Amniotic epithelial cell (primary cell): ENCODE measurements at regions not wholly inside any gene's neighbourhood (a gene's known extent, or its start where the extent isn't known, plus 50 kb on each side); places are given as distances from the start of the nearest gene placed in this dataset.
"Not testable (repeated sequence)": the region's sequence is repeated elsewhere in the genome, so short reads cannot be mapped to it uniquely, and the experiment has no call there.

ENCODE experiments used
- DNase-seq: peaks from one replicate; pipeline ENCODE4 v3.0.0-alpha.2; 2010; ENCODE audit warnings: low read depth

DNA sequence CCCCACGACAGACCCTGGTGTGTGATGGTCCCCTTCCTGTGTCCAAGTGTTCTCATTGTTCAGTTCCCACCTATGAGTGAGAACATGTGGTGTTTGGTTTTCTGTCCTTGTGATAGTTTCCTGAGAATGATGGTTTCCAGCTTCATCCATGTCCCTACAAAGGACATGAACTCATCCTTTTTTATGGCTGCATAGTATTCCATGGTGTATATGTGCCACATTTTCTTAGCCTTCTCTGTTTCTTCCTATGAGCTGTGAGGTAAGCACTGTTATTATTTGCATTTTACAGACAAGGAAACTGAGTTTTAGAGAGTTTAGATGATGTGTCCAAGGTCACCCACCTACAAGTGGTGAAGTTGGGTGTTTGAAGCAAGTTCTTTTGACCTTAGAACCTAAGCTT is 51.1 kb upstream of the BNC1 start:
- DNase-seq: not testable (repeated sequence)

DNA sequence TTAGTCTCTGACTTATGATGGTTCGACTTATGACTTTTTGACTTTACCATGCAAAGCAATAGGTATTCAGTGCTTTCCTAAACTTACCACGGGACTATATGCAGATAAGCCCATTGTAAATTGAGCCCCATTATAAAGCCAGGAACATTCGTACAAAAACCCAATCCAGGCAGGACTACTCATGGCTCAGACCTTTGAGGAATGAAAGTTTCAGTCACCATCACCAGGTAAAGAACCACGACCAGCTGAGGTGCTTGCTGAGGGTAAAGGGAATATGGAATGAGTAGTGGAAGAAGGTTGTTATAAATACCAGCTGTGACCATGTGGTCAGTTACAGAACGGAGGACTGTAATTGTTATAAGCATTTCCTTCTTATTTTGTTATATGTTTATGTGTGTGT is 54.9 kb upstream of the BNC1 start:
- no peak for DNase-seq

DNA sequence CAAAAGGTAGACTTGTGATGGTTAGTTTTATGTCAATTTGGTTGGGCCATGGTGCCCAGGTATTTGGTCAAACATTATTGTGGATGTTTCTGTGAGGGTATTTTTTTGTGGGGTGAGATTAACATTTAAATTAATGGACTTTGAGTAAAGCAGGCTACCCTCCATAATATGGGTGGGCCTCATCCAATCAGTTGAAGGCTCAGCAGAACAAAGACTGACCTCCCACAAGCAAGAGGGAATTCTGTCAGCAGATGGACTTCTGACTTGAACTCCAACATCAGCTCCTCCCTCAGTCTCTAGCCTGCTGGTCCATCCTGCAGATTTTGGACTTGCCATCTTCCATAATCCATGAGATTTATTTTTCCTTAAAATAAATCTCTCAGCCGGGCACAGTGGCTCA is 55.6 kb upstream of the BNC1 start:
- no peak for DNase-seq

- no peak for DNase-seq
Measured at GRCh38 chr15:83346342-83346741, 61.9 kb upstream of the BNC1 start.

- DNase-seq: no peak
Measured at GRCh38 chr15:83352119-83352518, 67.7 kb upstream of the BNC1 start.

DNA sequence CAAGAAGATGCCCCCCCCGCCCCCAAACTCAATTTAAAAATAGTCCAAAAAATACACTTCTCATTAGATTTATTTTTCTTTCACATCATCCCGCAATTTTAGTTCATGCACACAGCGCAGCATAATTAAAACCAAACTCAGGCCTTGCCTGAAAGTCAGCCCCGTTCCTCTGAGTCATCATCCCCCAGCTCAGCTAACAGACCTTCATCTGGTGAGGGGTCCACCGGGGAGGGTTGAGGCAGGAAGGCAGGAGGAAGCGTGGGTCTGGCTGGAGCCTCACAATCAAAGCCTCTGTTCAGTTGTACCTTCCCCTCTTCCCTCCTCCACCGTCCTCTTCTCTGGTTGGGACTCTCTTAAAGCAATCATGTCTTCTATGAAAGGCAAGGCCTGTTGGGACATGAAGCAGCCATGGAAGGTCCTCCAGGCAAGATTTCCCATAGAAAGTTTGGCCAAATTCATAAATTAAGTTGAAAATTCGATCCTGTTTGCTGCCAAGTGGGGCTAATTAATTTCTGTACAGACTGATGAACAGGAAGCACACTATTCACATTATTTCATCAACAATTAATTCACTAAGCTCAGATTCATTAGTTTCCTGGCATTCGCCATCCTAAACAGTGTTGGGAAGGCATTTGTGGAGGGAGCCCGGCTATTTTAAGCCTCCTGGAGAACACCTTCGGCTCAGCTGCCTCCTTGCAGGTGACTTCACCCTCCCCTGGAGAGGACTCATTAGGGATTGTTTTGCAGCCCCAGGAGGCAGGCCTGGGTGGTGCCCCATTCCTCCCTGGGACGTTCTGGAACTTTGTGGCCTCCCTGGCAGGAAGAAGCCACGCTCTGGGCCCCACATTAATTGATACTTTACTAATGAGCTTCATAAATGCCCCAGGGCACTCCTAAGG is 72.3 kb upstream of the BNC1 start:
- no peak for DNase-seq

DNA sequence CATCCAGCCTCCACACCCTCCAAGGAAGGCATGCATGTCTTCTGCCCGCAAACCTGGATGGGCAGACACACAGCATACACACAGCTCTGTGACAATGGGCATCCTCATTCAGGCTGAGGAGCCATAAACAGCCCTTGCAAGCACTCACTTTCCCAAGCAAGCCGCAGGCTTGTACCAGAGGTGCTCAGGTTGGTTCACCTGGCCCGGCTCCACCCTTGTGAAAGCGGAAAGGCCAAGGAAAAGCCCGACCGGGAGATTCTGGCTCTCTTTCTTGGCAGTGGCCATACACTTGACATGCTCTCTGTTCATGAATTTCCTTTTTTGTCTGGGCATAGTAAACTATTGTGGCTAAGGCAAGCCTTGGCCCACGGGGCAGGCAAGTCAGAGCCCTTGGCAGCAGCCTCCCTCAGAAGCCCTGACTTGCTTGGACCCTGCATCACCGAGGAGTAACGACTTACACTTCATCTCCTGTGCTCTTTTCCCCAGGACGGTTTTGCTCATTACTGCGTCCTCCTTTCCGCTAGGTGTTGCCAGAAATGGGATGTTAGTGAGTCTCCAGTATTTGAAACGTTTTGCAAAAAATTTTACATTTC is 74.6 kb upstream of the BNC1 start:
- DNase-seq: no peak

DNA sequence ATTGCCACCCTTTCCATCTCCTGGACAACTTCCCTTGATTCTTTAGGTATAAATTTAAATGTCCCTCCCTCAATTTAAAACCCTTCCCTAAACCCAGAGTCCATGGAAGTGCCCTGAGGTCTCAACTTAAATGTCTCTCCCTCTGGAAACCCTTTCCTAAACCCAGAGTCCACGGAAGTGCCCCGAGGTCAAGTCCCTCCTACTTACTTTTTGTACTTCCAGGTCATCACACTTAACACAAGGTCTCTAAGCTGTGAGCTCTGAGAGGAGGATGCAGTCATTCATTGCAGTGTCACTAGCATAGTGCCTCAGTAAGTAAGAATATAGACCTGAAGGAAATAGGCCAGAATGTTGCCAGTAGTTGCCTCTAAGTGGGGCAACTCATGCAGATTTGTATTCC is 78.2 kb upstream of the BNC1 start:
- no peak for DNase-seq

- DNase-seq: no peak
Measured at GRCh38 chr15:83364501-83364900, 80.0 kb upstream of the BNC1 start.

GRCh38 chr15:83365370-83365938 is 81.0 kb upstream of the BNC1 start:
- peak; percentile 100 for DNase-seq

- peak; percentile 53 for DNase-seq
Measured at GRCh38 chr15:83372434-83372891, 74.7 kb upstream of the SH3GL3 start.

DNA sequence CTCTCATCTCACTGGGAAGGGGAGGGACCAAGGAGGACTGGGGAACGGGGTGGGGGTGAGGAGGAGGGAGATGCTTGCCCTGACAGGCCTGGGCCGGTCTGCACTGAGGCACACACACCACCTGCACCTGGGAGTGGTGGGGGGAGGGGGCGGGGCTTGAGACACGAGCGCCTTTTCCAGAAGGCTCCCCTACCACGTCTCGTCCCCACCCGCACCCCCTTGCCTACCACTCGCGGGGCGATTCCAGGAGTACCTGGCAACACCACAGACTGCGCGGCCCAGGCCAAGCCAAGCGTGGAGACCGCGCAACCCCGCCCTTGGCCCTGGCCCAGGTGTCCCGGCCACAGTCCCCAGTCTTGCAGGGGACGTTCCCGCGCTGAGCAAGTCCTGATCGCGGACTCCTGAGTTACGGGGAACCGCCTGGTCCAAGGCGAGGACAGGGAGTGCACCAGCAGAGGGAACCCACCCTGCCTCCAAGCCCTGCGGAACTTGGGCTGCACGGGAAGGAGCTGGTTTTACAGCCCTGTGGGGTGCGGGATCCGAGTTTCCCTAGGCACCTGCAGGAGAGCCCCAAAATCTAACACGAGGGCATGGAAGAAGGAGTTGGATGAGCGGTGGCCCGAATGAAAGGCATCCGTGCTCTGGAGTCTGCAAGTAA is 68.1 kb upstream of the SH3GL3 start:
- no peak for DNase-seq

DNA sequence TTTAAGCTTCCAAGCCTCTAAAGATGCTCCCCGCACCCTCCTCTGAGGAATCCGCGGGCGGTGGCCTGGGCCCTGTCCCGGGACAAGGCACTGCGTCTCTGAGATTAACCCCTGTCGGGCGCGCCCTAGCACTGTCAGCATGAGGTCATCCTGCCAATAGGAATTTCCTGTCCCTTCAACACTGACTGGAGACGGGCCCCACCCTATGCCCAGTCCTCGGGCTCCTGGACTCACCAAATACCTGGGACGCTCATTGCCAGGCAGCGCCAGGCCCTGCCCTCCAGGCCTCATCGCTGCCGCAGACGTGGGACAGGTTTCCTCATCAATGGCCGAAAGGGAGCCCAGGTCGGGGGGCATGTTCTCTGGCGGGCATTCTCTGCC is 67.6 kb upstream of the SH3GL3 start:
- no peak for DNase-seq

DNA sequence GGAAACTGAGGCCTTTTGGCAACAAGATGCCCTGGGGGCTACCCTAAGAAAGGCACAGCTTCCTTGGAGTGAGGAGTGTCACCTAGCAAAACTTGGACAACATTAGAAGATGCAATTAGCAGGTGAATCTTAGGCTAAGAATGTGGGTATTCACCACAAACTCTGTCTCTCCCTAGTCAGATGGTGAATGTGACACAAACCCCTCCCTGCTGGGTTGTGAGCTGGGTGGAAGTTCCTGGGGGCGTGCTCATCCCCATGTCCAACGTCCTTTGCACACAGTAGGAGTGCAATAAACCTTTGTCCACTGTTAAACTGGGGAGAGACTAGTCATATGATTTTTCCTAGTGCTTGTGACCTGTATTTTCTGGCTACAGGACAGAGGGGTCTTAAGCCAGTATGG is 67.1 kb upstream of the SH3GL3 start:
- DNase-seq: peak; percentile 50

DNA sequence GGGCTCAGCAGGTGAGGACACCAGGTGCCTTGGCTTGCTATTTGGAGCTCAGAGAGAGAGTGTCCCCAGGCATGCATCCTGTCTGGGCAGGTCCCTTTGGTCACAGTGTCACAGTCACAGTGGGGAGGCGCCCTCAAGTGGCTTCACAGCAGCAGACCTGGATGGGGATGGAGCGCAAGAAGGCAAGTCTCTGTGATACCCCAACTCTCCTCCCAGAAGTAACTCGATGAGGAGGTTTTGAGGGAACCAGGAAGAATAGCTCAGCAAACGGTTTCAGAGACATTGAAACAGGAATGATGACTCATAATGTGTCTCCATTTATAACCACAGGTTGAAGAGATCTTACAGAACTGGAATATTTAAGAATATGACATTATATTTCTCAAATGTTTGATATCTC is 66.5 kb upstream of the SH3GL3 start:
- peak; percentile 68 for DNase-seq

DNA sequence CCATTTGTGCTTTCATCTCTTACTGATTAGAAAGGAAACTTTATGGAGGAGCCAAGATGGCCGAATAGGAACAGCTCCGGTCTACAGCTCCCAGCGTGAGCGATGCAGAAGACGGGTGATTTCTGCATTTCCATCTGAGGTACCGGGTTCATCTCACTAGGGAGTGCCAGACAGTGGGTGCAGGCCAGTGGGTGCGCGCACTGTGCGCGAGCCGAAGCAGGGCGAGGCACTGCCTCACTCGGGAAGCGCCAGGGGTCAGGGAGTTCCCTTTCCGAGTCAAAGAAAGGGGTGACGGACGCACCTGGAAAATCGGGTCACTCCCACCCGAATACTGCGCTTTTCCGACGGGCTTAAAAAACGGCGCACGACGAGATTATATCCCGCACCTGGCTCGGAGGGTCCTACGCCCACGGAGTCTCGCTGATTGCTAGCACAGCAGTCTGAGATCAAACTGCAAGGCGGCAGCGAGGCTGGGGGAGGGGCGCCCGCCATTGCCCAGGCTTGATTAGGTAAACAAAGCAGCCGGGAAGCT is 63.5 kb upstream of the SH3GL3 start:
- not testable (repeated sequence) for DNase-seq

DNA sequence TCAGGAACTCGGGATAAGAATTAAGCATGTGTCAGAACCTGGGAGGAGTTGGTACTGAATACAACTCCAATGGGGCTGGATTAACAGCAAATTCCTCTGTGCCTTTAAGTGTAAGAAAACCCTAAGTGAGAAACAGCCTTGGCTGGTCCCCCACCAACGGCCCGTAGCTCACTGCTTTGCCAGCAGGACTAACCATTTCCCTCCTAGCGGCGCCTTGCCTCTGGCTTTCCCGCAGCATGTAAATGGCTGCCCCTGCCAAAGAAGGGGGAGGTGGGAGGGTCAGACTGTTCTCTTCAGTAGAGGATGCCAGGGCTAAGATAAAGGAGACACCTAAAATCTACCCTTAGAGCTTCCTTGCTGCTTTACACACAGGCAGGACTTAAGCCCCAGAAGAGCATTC is 51.0 kb upstream of the SH3GL3 start:
- DNase-seq: peak; percentile 37
